ENCODE measurements at regions not wholly inside any gene's neighbourhood (a gene's known extent, or its start where the extent isn't known, plus 50 kb on each side); places are given as distances from the start of the nearest gene placed in this dataset.

GRCh38 chr13:72258340-72258981, 391.5 kb upstream of the DACH1 start:
- no peaks in the 10 kb centered on the region for H3K4me1 ChIP-seq (ENCODE audit: control insufficient read depth, insufficient read depth, low read length)
- H3K4me3 ChIP-seq (ENCODE audit: low read length): no peak overlapping the region
- DNase-seq: no peak
- H3K36me3 ChIP-seq (ENCODE audit: control insufficient read depth, insufficient read depth, low read length): no peaks in the 10 kb centered on the region
- H3K27ac ChIP-seq (ENCODE audit: low read length): no peak overlapping the region
- 55% methylated on average over 3 of the region's 7 CpGs for WGBS (ENCODE audit: insufficient coverage, low lambda C conversion rate)
- no peaks in the 10 kb centered on the region for H3K9me3 ChIP-seq (ENCODE audit: control insufficient read depth, low read depth, low read length)
- H3K27me3 ChIP-seq (ENCODE audit: control insufficient read depth, insufficient read depth, low read length): no peaks in the 10 kb centered on the region

GRCh38 chr13:72255908-72256307, 388.9 kb upstream of the DACH1 start:
- WGBS (ENCODE audit: insufficient coverage, low lambda C conversion rate): 44% methylated on average over 1 of the region's 7 CpGs
- DNase-seq: peak in 1 of 2 donors; percentile 2
- Histone ChIP-seq H3K9me3 (ENCODE audit: control insufficient read depth, low read depth, low read length) (no peaks in the 10 kb centered on the region), H3K27ac (ENCODE audit: low read length) (no peak overlapping the region), H3K27me3 (ENCODE audit: control insufficient read depth, insufficient read depth, low read length) (no peaks in the 10 kb centered on the region), H3K36me3 (ENCODE audit: control insufficient read depth, insufficient read depth, low read length) (no peaks in the 10 kb centered on the region), H3K4me3 (ENCODE audit: low read length) (no peak overlapping the region), H3K4me1 (ENCODE audit: control insufficient read depth, insufficient read depth, low read length) (no peaks in the 10 kb centered on the region)

DNA sequence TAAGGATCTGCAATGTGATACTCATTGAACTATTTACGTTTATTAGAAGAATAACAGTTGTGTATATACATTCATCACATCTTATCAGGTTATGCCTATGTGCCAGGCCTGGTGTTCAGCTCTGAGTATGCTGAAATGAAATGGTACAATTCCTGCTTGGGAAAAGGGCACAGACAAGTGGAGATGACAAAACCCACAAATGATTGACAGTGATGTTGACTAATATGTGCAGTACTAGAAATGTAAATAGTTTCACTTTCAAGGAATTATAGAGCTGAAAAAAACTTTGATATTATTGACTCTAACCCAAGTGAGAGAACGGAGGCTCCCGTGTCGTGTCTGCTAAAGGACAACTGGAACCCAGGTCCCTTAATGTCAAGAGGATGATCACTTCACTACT, 386.8 kb upstream of the DACH1 start:
- Histone ChIP-seq H3K36me3 (ENCODE audit: control insufficient read depth, insufficient read depth, low read length) (no peaks in the 10 kb centered on the region), H3K27me3 (ENCODE audit: control insufficient read depth, insufficient read depth, low read length) (no peaks in the 10 kb centered on the region), H3K9me3 (ENCODE audit: control insufficient read depth, low read depth, low read length) (no peaks in the 10 kb centered on the region), H3K27ac (ENCODE audit: low read length) (no peak overlapping the region), H3K4me1 (ENCODE audit: control insufficient read depth, insufficient read depth, low read length) (no peaks in the 10 kb centered on the region), H3K4me3 (ENCODE audit: low read length) (no peak overlapping the region)
- WGBS (ENCODE audit: insufficient coverage, low lambda C conversion rate): 90% methylated on average over 3 of the region's 4 CpGs
- no peak for DNase-seq

DNA sequence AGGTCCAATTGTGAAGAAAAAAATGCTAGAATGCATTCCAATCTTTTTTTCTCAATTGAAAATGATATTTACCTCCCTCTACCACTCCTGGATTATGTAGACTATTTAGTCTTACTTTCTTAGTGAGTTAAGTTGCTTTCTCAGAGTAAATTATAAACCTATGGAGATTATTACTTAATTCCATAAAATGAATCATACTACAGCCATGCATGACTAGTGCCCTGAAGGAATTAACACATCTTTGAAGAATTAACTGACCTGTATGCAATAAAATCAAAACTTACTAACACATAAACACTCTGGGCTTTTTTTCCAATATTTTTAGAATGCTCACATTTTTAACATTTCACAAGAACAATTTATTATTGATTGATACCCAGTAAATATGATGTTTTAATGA, 379.4 kb upstream of the DACH1 start:
- no peaks in the 10 kb centered on the region for H3K36me3 ChIP-seq (ENCODE audit: control insufficient read depth, insufficient read depth, low read length)
- no peak overlapping the region for H3K27ac ChIP-seq (ENCODE audit: low read length)
- H3K27me3 ChIP-seq (ENCODE audit: control insufficient read depth, insufficient read depth, low read length): no peaks in the 10 kb centered on the region
- no peak for DNase-seq
- no peaks in the 10 kb centered on the region for H3K4me1 ChIP-seq (ENCODE audit: control insufficient read depth, insufficient read depth, low read length)
- no peaks in the 10 kb centered on the region for H3K9me3 ChIP-seq (ENCODE audit: control insufficient read depth, low read depth, low read length)
- H3K4me3 ChIP-seq (ENCODE audit: low read length): no peak overlapping the region

GRCh38 chr13:72244788-72245187, 377.8 kb upstream of the DACH1 start:
- no peak for DNase-seq
- H3K9me3 ChIP-seq (ENCODE audit: control insufficient read depth, low read depth, low read length): no peaks in the 10 kb centered on the region
- H3K36me3 ChIP-seq (ENCODE audit: control insufficient read depth, insufficient read depth, low read length): no peaks in the 10 kb centered on the region
- H3K27me3 ChIP-seq (ENCODE audit: control insufficient read depth, insufficient read depth, low read length): no peaks in the 10 kb centered on the region
- no peak overlapping the region for H3K4me3 ChIP-seq (ENCODE audit: low read length)
- H3K4me1 ChIP-seq (ENCODE audit: control insufficient read depth, insufficient read depth, low read length): no peaks in the 10 kb centered on the region
- WGBS (ENCODE audit: insufficient coverage, low lambda C conversion rate): 92% methylated on average over 2 of the region's 3 CpGs
- no peak overlapping the region for H3K27ac ChIP-seq (ENCODE audit: low read length)

DNA sequence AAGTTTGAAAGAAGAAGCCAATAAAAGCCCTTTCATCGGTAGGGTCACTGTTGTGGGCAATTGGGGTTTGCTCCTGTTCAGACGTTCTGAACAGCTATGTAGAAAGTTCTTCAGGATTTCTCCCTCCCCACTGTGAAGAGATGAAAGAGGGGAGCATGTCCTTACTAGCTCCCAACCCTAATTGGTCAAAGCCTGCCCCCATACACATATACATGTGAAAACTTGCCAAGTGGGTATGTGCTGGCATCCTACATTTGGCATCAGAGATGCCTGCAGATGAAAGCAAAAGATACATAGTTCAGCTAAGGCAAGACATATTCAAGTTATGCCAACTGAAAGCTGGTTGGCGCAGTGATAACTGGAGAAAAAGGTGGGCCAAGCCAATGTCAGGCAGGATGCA, 363.1 kb upstream of the DACH1 start:
- Histone ChIP-seq H3K4me1 (ENCODE audit: control insufficient read depth, insufficient read depth, low read length) (no peaks in the 10 kb centered on the region), H3K27me3 (ENCODE audit: control insufficient read depth, insufficient read depth, low read length) (no peaks in the 10 kb centered on the region), H3K9me3 (ENCODE audit: control insufficient read depth, low read depth, low read length) (no peaks in the 10 kb centered on the region), H3K36me3 (ENCODE audit: control insufficient read depth, insufficient read depth, low read length) (no peaks in the 10 kb centered on the region), H3K27ac (ENCODE audit: low read length) (no peak overlapping the region), H3K4me3 (ENCODE audit: low read length) (no peak overlapping the region)
- no peak for DNase-seq
- WGBS (ENCODE audit: insufficient coverage, low lambda C conversion rate): no CpG with 5 or more reads among the region's 3 CpGs

- no peak for DNase-seq
- Histone ChIP-seq H3K4me3 (ENCODE audit: low read length) (no peak overlapping the region), H3K4me1 (ENCODE audit: control insufficient read depth, insufficient read depth, low read length) (no peaks in the 10 kb centered on the region), H3K36me3 (ENCODE audit: control insufficient read depth, insufficient read depth, low read length) (no peaks in the 10 kb centered on the region), H3K27ac (ENCODE audit: low read length) (no peak overlapping the region), H3K9me3 (ENCODE audit: control insufficient read depth, low read depth, low read length) (no peaks in the 10 kb centered on the region), H3K27me3 (ENCODE audit: control insufficient read depth, insufficient read depth, low read length) (no peaks in the 10 kb centered on the region)
Measured at GRCh38 chr13:72229067-72229466, 362.1 kb upstream of the DACH1 start.

GRCh38 chr13:72221276-72221962, 354.4 kb upstream of the DACH1 start:
- Histone ChIP-seq H3K27ac (ENCODE audit: low read length) (no peak overlapping the region), H3K27me3 (ENCODE audit: control insufficient read depth, insufficient read depth, low read length) (no peaks in the 10 kb centered on the region), H3K9me3 (ENCODE audit: control insufficient read depth, low read depth, low read length) (no peaks in the 10 kb centered on the region), H3K36me3 (ENCODE audit: control insufficient read depth, insufficient read depth, low read length) (no peaks in the 10 kb centered on the region), H3K4me3 (ENCODE audit: low read length) (no peak overlapping the region), H3K4me1 (ENCODE audit: control insufficient read depth, insufficient read depth, low read length) (no peaks in the 10 kb centered on the region)
- DNase-seq: peak in 1 of 2 donors; percentile 7
- WGBS (ENCODE audit: insufficient coverage, low lambda C conversion rate): 100% methylated on average over 1 of the region's 9 CpGs

DNA sequence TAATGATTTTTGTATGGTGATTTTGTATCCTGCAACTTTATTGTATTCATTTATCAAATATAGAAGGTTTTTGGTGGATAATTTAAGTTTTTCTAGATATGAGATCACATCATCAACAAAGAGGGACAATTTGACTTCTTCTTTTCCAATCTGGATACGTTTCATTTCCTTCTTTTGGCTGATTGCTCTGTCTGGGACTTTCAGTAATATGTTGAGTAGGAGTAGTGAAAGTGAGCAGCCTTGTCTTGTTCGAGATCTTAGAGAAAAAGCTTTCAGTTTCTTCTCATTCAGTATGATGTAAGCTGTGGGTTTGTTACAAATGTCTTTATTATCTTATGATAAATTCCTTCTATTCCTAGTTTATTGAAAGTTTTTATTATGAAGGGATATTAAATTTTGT, 352.0 kb upstream of the DACH1 start:
- H3K4me1 ChIP-seq (ENCODE audit: control insufficient read depth, insufficient read depth, low read length): no peaks in the 10 kb centered on the region
- H3K36me3 ChIP-seq (ENCODE audit: control insufficient read depth, insufficient read depth, low read length): no peaks in the 10 kb centered on the region
- no peak overlapping the region for H3K27ac ChIP-seq (ENCODE audit: low read length)
- H3K4me3 ChIP-seq (ENCODE audit: low read length): no peak overlapping the region
- no peaks in the 10 kb centered on the region for H3K9me3 ChIP-seq (ENCODE audit: control insufficient read depth, low read depth, low read length)
- WGBS (ENCODE audit: insufficient coverage, low lambda C conversion rate): 67% methylated on average over 1 of the region's 2 CpGs
- no peaks in the 10 kb centered on the region for H3K27me3 ChIP-seq (ENCODE audit: control insufficient read depth, insufficient read depth, low read length)
- DNase-seq: no peak

- no peak for DNase-seq
- Histone ChIP-seq H3K4me3 (ENCODE audit: low read length) (no peak overlapping the region), H3K27ac (ENCODE audit: low read length) (no peak overlapping the region), H3K9me3 (ENCODE audit: control insufficient read depth, low read depth, low read length) (no peaks in the 10 kb centered on the region), H3K27me3 (ENCODE audit: control insufficient read depth, insufficient read depth, low read length) (no peaks in the 10 kb centered on the region), H3K36me3 (ENCODE audit: control insufficient read depth, insufficient read depth, low read length) (no peaks in the 10 kb centered on the region), H3K4me1 (ENCODE audit: control insufficient read depth, insufficient read depth, low read length) (no peaks in the 10 kb centered on the region)
- 72% methylated on average over 2 of the region's 2 CpGs for WGBS (ENCODE audit: insufficient coverage, low lambda C conversion rate)
Measured at GRCh38 chr13:72217142-72217541, 350.1 kb upstream of the DACH1 start.

GRCh38 chr13:72208112-72208645, 341.2 kb upstream of the DACH1 start:
- H3K9me3 ChIP-seq (ENCODE audit: control insufficient read depth, low read depth, low read length): no peaks in the 10 kb centered on the region
- H3K36me3 ChIP-seq (ENCODE audit: control insufficient read depth, insufficient read depth, low read length): no peaks in the 10 kb centered on the region
- H3K4me1 ChIP-seq (ENCODE audit: control insufficient read depth, insufficient read depth, low read length): no peaks in the 10 kb centered on the region
- no peak for DNase-seq
- no peak overlapping the region for H3K27ac ChIP-seq (ENCODE audit: low read length)
- no peaks in the 10 kb centered on the region for H3K27me3 ChIP-seq (ENCODE audit: control insufficient read depth, insufficient read depth, low read length)
- H3K4me3 ChIP-seq (ENCODE audit: low read length): no peak overlapping the region

Measured in large intestine (tissue), 3 donors.